ENCODE measurements at regions not wholly inside any gene's neighbourhood (a gene's known extent, or its start where the extent isn't known, plus 50 kb on each side); places are given as distances from the start of the nearest gene placed in this dataset.

- DNase-seq (ENCODE audit: low read depth) = no peak
- no peak for TF ChIP-seq CTCF (IDR thresholded peaks at IDR 0.05; ENCODE audit: insufficient read depth, low read depth, low read length, missing control alignments)
- H3K4me3 ChIP-seq (ENCODE audit: low read depth, low read length) = no peak overlapping the region
Observed at GRCh38 chr2:2851806-2852777, 521.0 kb upstream of the MYT1L start.

GRCh38 chr2:2851316-2851715, 520.2 kb upstream of the MYT1L start:
- no peak for DNase-seq (ENCODE audit: low read depth)
- no peak for TF ChIP-seq CTCF (IDR thresholded peaks at IDR 0.05; ENCODE audit: insufficient read depth, low read depth, low read length, missing control alignments)

GRCh38 chr2:2850859-2851258, 519.8 kb upstream of the MYT1L start:
- H3K4me3 ChIP-seq (ENCODE audit: low read depth, low read length) = no peak overlapping the region
- no peak for TF ChIP-seq CTCF (IDR thresholded peaks at IDR 0.05; ENCODE audit: insufficient read depth, low read depth, low read length, missing control alignments)
- DNase-seq (ENCODE audit: low read depth) = no peak

More at GRCh38 chr2:2851316-2851715, 520.2 kb upstream of the MYT1L start:
- no peak overlapping the region for H3K4me3 ChIP-seq (ENCODE audit: low read depth, low read length)

- no peak for TF ChIP-seq CTCF (IDR thresholded peaks at IDR 0.05; ENCODE audit: insufficient read depth, low read depth, low read length, missing control alignments)
- no peak overlapping the region for H3K4me3 ChIP-seq (ENCODE audit: low read depth, low read length)
- DNase-seq (ENCODE audit: low read depth) = no peak
Observed at GRCh38 chr2:2850218-2850755, 519.2 kb upstream of the MYT1L start.

GRCh38 chr2:2849464-2850217, 518.6 kb upstream of the MYT1L start:
- no peak for DNase-seq (ENCODE audit: low read depth)
- no peak for TF ChIP-seq CTCF (IDR thresholded peaks at IDR 0.05; ENCODE audit: insufficient read depth, low read depth, low read length, missing control alignments)
- no peak overlapping the region for H3K4me3 ChIP-seq (ENCODE audit: low read depth, low read length)

- no peak for TF ChIP-seq CTCF (IDR thresholded peaks at IDR 0.05; ENCODE audit: insufficient read depth, low read depth, low read length, missing control alignments)
- no peak overlapping the region for H3K4me3 ChIP-seq (ENCODE audit: low read depth, low read length)
- DNase-seq (ENCODE audit: low read depth) = no peak
Observed at GRCh38 chr2:2848621-2849333, 517.7 kb upstream of the MYT1L start.
